CD14-positive monocyte (primary cell): ENCODE measurements at regions not wholly inside any gene's neighbourhood (a gene's known extent, or its start where the extent isn't known, plus 50 kb on each side); places are given as distances from the start of the nearest gene placed in this dataset.
"Not testable (repeated sequence)": the region's sequence is repeated elsewhere in the genome, so short reads cannot be mapped to it uniquely, and the experiment has no call there.

Source experiments
- DNase-seq, 3 donors: peaks; one replicate each; pipeline ENCODE4 v3.0.0-alpha.2; 2011 to 2022
- H2AFZ ChIP-seq: 2 replicates; pipeline ENCODE4 v1.6.0; 2012; ENCODE audit warnings: mild to moderate bottlenecking, low read depth, low read length, inconsistent platforms; ENCODE audit not compliant: insufficient read depth, poor library complexity, severe bottlenecking
- H3K27ac ChIP-seq, 2 donors: 1 replicate in 1 of 2; 2 replicates in 1 of 2; pipeline ENCODE4 v1.5.1; 2012 to 2013; ENCODE audit warnings: low read length in 2 of 2, control low read depth in 1 of 2, inconsistent platforms in 1 of 2, low read depth in 1 of 2, mild to moderate bottlenecking in 1 of 2
- H3K27me3 ChIP-seq, 2 donors: one replicate each; pipeline versions ENCODE4 v1.6.0 to v1.6.1; 2011 to 2013; ENCODE audit warnings: low read length in 2 of 2; ENCODE audit not compliant: control insufficient read depth in 2 of 2, insufficient read depth in 2 of 2
- H3K36me3 ChIP-seq, 2 donors: replicated peaks in 1 of 2; 1 replicate in 1 of 2; 2 replicates in 1 of 2; pipeline versions ENCODE4 v1.5.1 to v1.6.1; 2012 to 2013; ENCODE audit warnings: low read length in 2 of 2, control low read depth in 1 of 2, inconsistent platforms in 1 of 2, mild to moderate bottlenecking in 1 of 2; ENCODE audit not compliant: insufficient read depth in 2 of 2, control insufficient read depth in 1 of 2
- H3K4me1 ChIP-seq, 2 donors: 1 replicate in 1 of 2; 2 replicates in 1 of 2; pipeline versions ENCODE4 v1.5.1 to v1.6.1; 2012 to 2013; ENCODE audit warnings: low read length in 2 of 2, control low read depth in 1 of 2, inconsistent platforms in 1 of 2, mild to moderate bottlenecking in 1 of 2, moderate library complexity in 1 of 2; ENCODE audit not compliant: insufficient read depth in 2 of 2, control insufficient read depth in 1 of 2
- H3K4me2 ChIP-seq: replicated peaks from 2 replicates; pipeline ENCODE3; 2012; ENCODE audit warnings: low read length, moderate library complexity, mild to moderate bottlenecking; ENCODE audit not compliant: poor library complexity, severe bottlenecking; ENCODE audit errors: extremely low read depth
- H3K4me3 ChIP-seq, 3 experiments: fragments of 200-600 bp in 1 of 3; sonication (generic) in 1 of 3; replicated peaks in 1 of 3; 1 replicate in 2 of 3; 2 replicates in 1 of 3; pipeline ENCODE4 v1.5.1; 2011 to 2013; ENCODE audit warnings: low read length in 3 of 3, mild to moderate bottlenecking in 3 of 3, control low read depth in 2 of 3, low read depth in 2 of 3, inconsistent platforms in 1 of 3, moderate library complexity in 1 of 3
- H3K79me2 ChIP-seq: 2 replicates; pipeline ENCODE4 v1.6.0; 2012; ENCODE audit warnings: mild to moderate bottlenecking, control low read depth, inconsistent platforms, low read length, moderate library complexity; ENCODE audit not compliant: insufficient read depth
- H3K9ac ChIP-seq: 2 replicates; pipeline ENCODE4 v1.6.0; 2017; ENCODE audit warnings: low read length, mild to moderate bottlenecking; ENCODE audit not compliant: insufficient read depth, poor library complexity, severe bottlenecking
- H3K9me3 ChIP-seq, 2 donors: replicated peaks in 1 of 2; 1 replicate in 1 of 2; 2 replicates in 1 of 2; pipeline versions ENCODE4 v1.5.1 to v1.6.1; 2012 to 2013; ENCODE audit warnings: low read length in 2 of 2, control low read depth in 1 of 2; ENCODE audit not compliant: control insufficient read depth in 1 of 2, insufficient read depth in 1 of 2
- H4K20me1 ChIP-seq: 2 replicates; pipeline ENCODE4 v1.6.0; 2012; ENCODE audit warnings: mild to moderate bottlenecking, low read length, control low read depth, moderate library complexity; ENCODE audit not compliant: insufficient read depth
- H3K27ac Mint-ChIP-seq, 7 donors: one replicate each; pipeline ENCODE4 v1.8.0; 2020; ENCODE audit warnings: mild to moderate bottlenecking in 7 of 7, mixed read lengths in 7 of 7, moderate library complexity in 6 of 7, inconsistent platforms in 2 of 7
- H3K27me3 Mint-ChIP-seq, 3 donors: one replicate each; pipeline ENCODE4 v1.8.0; 2021 to 2022; ENCODE audit warnings: low read depth in 3 of 3, mild to moderate bottlenecking in 3 of 3, mixed read lengths in 3 of 3, moderate library complexity in 3 of 3, inconsistent platforms in 1 of 3
- H3K36me3 Mint-ChIP-seq, 2 donors: one replicate each; pipeline ENCODE4 v1.8.0; 2020; ENCODE audit warnings: mixed read lengths in 2 of 2, inconsistent platforms in 1 of 2, mild to moderate bottlenecking in 1 of 2
- H3K4me1 Mint-ChIP-seq: one replicate; pipeline ENCODE4 v1.8.0; 2020; ENCODE audit warnings: mild to moderate bottlenecking, mixed read lengths
- H3K4me3 Mint-ChIP-seq, 2 donors: one replicate each; pipeline ENCODE4 v1.8.0; 2020; ENCODE audit warnings: mild to moderate bottlenecking in 2 of 2, mixed read lengths in 2 of 2, moderate library complexity in 1 of 2
- H3K9me3 Mint-ChIP-seq, 7 donors: one replicate each; pipeline ENCODE4 v1.8.0; 2020 to 2022; ENCODE audit warnings: mixed read lengths in 7 of 7, mild to moderate bottlenecking in 6 of 7, moderate library complexity in 6 of 7, inconsistent platforms in 2 of 7
- WGBS: methylation state at CpG from one replicate; pipeline ENCODE4 v1.1.5; 2013; ENCODE audit warnings: missing lambda C conversion rate; ENCODE audit not compliant: insufficient coverage; 5-methylcytosine and 5-hydroxymethylcytosine counted together
- intact Hi-C, 2 donors: fragments of 100-400 bp; cut with micrococcal nuclease; formaldehyde crosslinking; loops; one replicate each; pipeline versions ENCODE4 v1.15.0 to v1.15.1; 2023
- TF ChIP-seq, protein P1 (sequence below): fragments of 200-600 bp; IDR thresholded peaks from one replicate; pipeline ENCODE4 v1.8.0; 2022; ENCODE audit warnings: antibody characterized with exemption, mild to moderate bottlenecking

- H2AFZ ChIP-seq, H3K4me1 ChIP-seq, H3K79me2 ChIP-seq, H3K27ac ChIP-seq, H3K4me1 Mint-ChIP-seq, H3K9ac ChIP-seq, H3K27ac Mint-ChIP-seq, H3K4me2 ChIP-seq, H3K27me3 Mint-ChIP-seq, DNase-seq, H3K4me3 ChIP-seq, H3K36me3 Mint-ChIP-seq, H3K36me3 ChIP-seq, H3K9me3 ChIP-seq, H3K27me3 ChIP-seq, H3K9me3 Mint-ChIP-seq, intact Hi-C loops, H4K20me1 ChIP-seq: not testable (repeated sequence)
- H3K4me3 Mint-ChIP-seq = peak overlapping the region in 1 of 2 donors; percentile 59
- WGBS = 98% methylated on average over 36 of the region's 42 CpGs
Observed at GRCh38 chr17:68169165-68169821, 78.5 kb upstream of the AMZ2 start.

DNA sequence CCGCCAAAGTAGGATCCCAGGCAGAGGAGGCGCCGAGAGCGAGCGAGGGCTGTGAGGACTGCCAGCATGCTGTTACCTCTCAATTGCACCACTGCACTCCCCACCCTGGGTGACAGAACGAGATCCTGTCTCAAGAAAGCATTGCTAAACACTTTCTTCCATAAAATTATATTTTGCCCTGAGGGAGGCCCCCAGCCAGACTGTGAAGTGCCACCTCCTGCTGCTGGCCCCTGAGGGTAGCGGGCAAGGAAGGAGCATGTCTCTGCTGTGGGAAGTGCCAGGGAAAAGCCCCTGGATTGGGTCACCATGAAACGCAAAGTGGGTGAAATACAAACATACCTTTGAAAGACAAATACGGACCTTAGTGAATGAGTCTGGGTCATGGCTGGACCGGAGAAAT, 78.0 kb upstream of the AMZ2 start:
- Histone ChIP-seq H3K9me3 (no peaks in the 10 kb centered on the region), H3K4me1 (peaks cover 0 to 4% of the 10 kb centered on the region in 2 donors), H2AFZ (no peak overlapping the region), H3K9ac (no peak overlapping the region), H3K27me3 (no peaks in the 10 kb centered on the region), H4K20me1 (no peaks in the 10 kb centered on the region), H3K4me3 (no peak overlapping the region), H3K36me3 (no peaks in the 10 kb centered on the region), H3K27ac (no peak overlapping the region), H3K79me2 (no peaks in the 10 kb centered on the region), H3K4me2 (no peak overlapping the region)
- Mint-ChIP-seq H3K27ac (no peak overlapping the region), H3K27me3 (peaks cover 0 to 4% (median 2%) of the 10 kb centered on the region in 3 donors), H3K4me3 (peak overlapping the region in 1 of 2 donors; percentile 59), H3K36me3 (no peaks in the 10 kb centered on the region), H3K4me1 (peaks cover 3% of the 10 kb centered on the region), H3K9me3 (no peaks in the 10 kb centered on the region)
- TF ChIP-seq, protein P1, sequence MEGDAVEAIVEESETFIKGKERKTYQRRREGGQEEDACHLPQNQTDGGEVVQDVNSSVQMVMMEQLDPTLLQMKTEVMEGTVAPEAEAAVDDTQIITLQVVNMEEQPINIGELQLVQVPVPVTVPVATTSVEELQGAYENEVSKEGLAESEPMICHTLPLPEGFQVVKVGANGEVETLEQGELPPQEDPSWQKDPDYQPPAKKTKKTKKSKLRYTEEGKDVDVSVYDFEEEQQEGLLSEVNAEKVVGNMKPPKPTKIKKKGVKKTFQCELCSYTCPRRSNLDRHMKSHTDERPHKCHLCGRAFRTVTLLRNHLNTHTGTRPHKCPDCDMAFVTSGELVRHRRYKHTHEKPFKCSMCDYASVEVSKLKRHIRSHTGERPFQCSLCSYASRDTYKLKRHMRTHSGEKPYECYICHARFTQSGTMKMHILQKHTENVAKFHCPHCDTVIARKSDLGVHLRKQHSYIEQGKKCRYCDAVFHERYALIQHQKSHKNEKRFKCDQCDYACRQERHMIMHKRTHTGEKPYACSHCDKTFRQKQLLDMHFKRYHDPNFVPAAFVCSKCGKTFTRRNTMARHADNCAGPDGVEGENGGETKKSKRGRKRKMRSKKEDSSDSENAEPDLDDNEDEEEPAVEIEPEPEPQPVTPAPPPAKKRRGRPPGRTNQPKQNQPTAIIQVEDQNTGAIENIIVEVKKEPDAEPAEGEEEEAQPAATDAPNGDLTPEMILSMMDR = no peak
- intact Hi-C loops = loop anchor here in 1 of 2 donors (5.0 kb wide), 1 partner anchor 292 kb away; no protein-coding TSS in a partner anchor
- 92% methylated on average over 6 of the region's 10 CpGs for WGBS
- no peak for DNase-seq
